HepG2 (cell line): ENCODE measurements at regions not wholly inside any gene's neighbourhood (a gene's known extent, or its start where the extent isn't known, plus 50 kb on each side); places are given as distances from the start of the nearest gene placed in this dataset.

Experiments used
- ATAC-seq: fragments of 200-7000 bp; cut with Tn5 transposase; 3 replicates; pipeline ENCODE4 v1.9.1; 2020; ENCODE audit warnings: mild to moderate bottlenecking, moderate library complexity
- BruUV-seq: library from RNA; stranded (reverse); fragments of 400-500 nt; replicated peaks from 2 replicates; lab custom pipeline; 2021; lab: Mats Ljungman, UMichigan
- CTCF ChIA-PET: fragments of 300-600 bp; formaldehyde crosslinking; extraction: SDS; loops from one replicate; lab custom pipeline; 2021; ENCODE audit warnings: low total read pairs, inconsistent platforms, low intra/inter-chr PET ratio; lab: Yijun Ruan, JAX
- POLR2A ChIA-PET: fragments of 350-600 bp; sonication (Branson Sonifier 250); formaldehyde crosslinking; loops from one replicate; lab custom pipeline; 2020; ENCODE audit warnings: antibody characterized with exemption, inconsistent platforms; lab: Yijun Ruan, JAX
- DNase-seq: peaks from one replicate; pipeline ENCODE4 v3.0.0-alpha.2; 2015; ENCODE audit warnings: low spot score
- FAIRE-seq: peaks from 3 replicates; lab custom pipeline; 2011; peaks lifted over from hg19 to GRCh38; lab: Jason Lieb, UNC
- H2AFZ ChIP-seq: one replicate; pipeline ENCODE4 v1.6.1; 2011; ENCODE audit warnings: low read length, inconsistent platforms
- H3K27ac ChIP-seq: fragments of 300-600 bp; 3 replicates; pipeline ENCODE4 v1.8.0; 2011; ENCODE audit warnings: mixed run types, mild to moderate bottlenecking, mixed read lengths, low read length, inconsistent platforms; ENCODE audit not compliant: insufficient read depth; ENCODE audit errors: extremely low read length
- H3K27me3 ChIP-seq, 2 experiments: fragments of 200-600 bp in 1 of 2; 2 replicates in 1 of 2; 3 replicates in 1 of 2; pipeline versions ENCODE4 v1.6.0 to v1.8.0; 2011; ENCODE audit warnings: low read length in 2 of 2, mild to moderate bottlenecking in 2 of 2, moderate library complexity in 2 of 2, inconsistent platforms in 1 of 2; ENCODE audit not compliant: insufficient read depth in 2 of 2, control insufficient read depth in 1 of 2
- H3K36me3 ChIP-seq, 2 experiments: fragments of 200-600 bp in 1 of 2; replicated peaks in 1 of 2; 2 replicates in 1 of 2; 3 replicates in 1 of 2; pipeline versions ENCODE4 v1.5.1 to v1.8.0; 2011; ENCODE audit warnings: low read length in 2 of 2, inconsistent platforms in 1 of 2; ENCODE audit not compliant: insufficient read depth in 2 of 2, control insufficient read depth in 1 of 2
- H3K4me1 ChIP-seq: 2 replicates; pipeline ENCODE4 v1.5.1; 2012; ENCODE audit warnings: low read length, inconsistent platforms; ENCODE audit not compliant: insufficient read depth
- H3K4me2 ChIP-seq: 2 replicates; pipeline ENCODE4 v1.6.0; 2011; ENCODE audit warnings: low read depth, low read length, inconsistent platforms
- H3K4me3 ChIP-seq, 3 experiments: fragments of 200-600 bp in 1 of 3; sonication (generic), shearing (Covaris generic) in 1 of 3; replicated peaks in 1 of 3; 2 replicates each; pipeline ENCODE4 v1.5.1; 2011 to 2016; ENCODE audit warnings: low read length in 3 of 3, inconsistent platforms in 2 of 3, low read depth in 2 of 3, mild to moderate bottlenecking in 2 of 3, control low read depth in 1 of 3, mixed read lengths in 1 of 3; ENCODE audit not compliant: insufficient read depth in 1 of 3
- H3K79me2 ChIP-seq: one replicate; pipeline ENCODE4 v1.6.1; 2011; ENCODE audit warnings: low read length, inconsistent platforms; ENCODE audit not compliant: insufficient read depth
- H3K9ac ChIP-seq: 2 replicates; pipeline ENCODE4 v1.6.0; 2011; ENCODE audit warnings: mild to moderate bottlenecking, low read depth, low read length, inconsistent platforms; ENCODE audit not compliant: insufficient read depth
- H3K9me3 ChIP-seq: 2 replicates; pipeline ENCODE4 v1.5.1; 2012; ENCODE audit warnings: mild to moderate bottlenecking, low read length
- H4K20me1 ChIP-seq: 2 replicates; pipeline ENCODE4 v1.6.0; 2011; ENCODE audit warnings: inconsistent platforms, mild to moderate bottlenecking, low read length, moderate library complexity; ENCODE audit not compliant: insufficient read depth
- ATF7-NPFF ChIP-seq: sonication (generic); formaldehyde crosslinking; IDR thresholded peaks from 2 replicates; pipeline ENCODE4 v1.8.1; 2023; ENCODE audit warnings: mild to moderate bottlenecking, low read depth, missing genetic modification reagents, moderate library complexity
- CREM ChIP-seq, 2 experiments: sonication (generic) in 1 of 2; formaldehyde crosslinking in 1 of 2; IDR thresholded peaks; 2 replicates each; pipeline versions ENCODE4 v1.4.0 to v1.6.1; 2016 to 2020; ENCODE audit warnings: antibody characterized with exemption in 1 of 2, mild to moderate bottlenecking in 1 of 2, missing genetic modification reagents in 1 of 2
- HOXA3 ChIP-seq: sonication (generic); formaldehyde crosslinking; IDR thresholded peaks from 2 replicates; pipeline ENCODE4 v1.5.0; 2020; ENCODE audit warnings: missing genetic modification reagents
- ISL2 ChIP-seq: sonication (generic); formaldehyde crosslinking; IDR thresholded peaks from 2 replicates; pipeline ENCODE4 v1.5.0; 2020; ENCODE audit warnings: missing genetic modification reagents
- KAT8 ChIP-seq: IDR thresholded peaks from 2 replicates; pipeline ENCODE4 v1.6.1; 2016; ENCODE audit warnings: missing genetic modification reagents, missing compliant biosample characterization
- SAFB2 ChIP-seq: sonication (generic); formaldehyde crosslinking; IDR thresholded peaks from 2 replicates; pipeline ENCODE4 v1.5.1; 2020; ENCODE audit warnings: missing genetic modification reagents, low read depth, mild to moderate bottlenecking, borderline replicate concordance
- SMARCC2 ChIP-seq: fragments of 450-650 bp; IDR thresholded peaks from 2 replicates; pipeline ENCODE4 v1.6.1; 2017; ENCODE audit warnings: antibody characterized with exemption, mild to moderate bottlenecking
- TSC22D2 ChIP-seq: sonication (generic); formaldehyde crosslinking; IDR thresholded peaks from 2 replicates; pipeline ENCODE4 v1.5.1; 2020; ENCODE audit warnings: missing genetic modification reagents, mild to moderate bottlenecking, borderline replicate concordance
- ZKSCAN5 ChIP-seq: sonication (generic); formaldehyde crosslinking; IDR thresholded peaks from 2 replicates; pipeline ENCODE4 v1.5.1; 2020; ENCODE audit warnings: mild to moderate bottlenecking, missing genetic modification reagents
- ZNF225 ChIP-seq: sonication (generic); formaldehyde crosslinking; IDR thresholded peaks from 2 replicates; pipeline ENCODE4 v1.4.0; 2020; ENCODE audit warnings: mild to moderate bottlenecking, missing genetic modification reagents
- ZNF24 ChIP-seq: fragments of 450-650 bp; IDR thresholded peaks from 2 replicates; pipeline ENCODE4 v1.6.1; 2017; ENCODE audit warnings: antibody characterized with exemption, mild to moderate bottlenecking
- ZNF326 ChIP-seq: sonication (generic); formaldehyde crosslinking; IDR thresholded peaks from 2 replicates; pipeline ENCODE4 v1.4.0; 2020; ENCODE audit warnings: missing genetic modification reagents, borderline replicate concordance
- ZNF746 ChIP-seq: sonication (generic); formaldehyde crosslinking; IDR thresholded peaks from 2 replicates; pipeline ENCODE4 v1.8.0; 2022; ENCODE audit warnings: mild to moderate bottlenecking, missing genetic modification reagents
- WGBS: methylation state at CpG from one replicate; pipeline ENCODE4 v1.1.6; 2017; ENCODE audit warnings: low lambda C conversion rate; 5-methylcytosine and 5-hydroxymethylcytosine counted together
- in situ Hi-C: cut with HindIII; loops from 2 replicates; pipeline ENCODE4 v1.10.0; 2017; ENCODE audit warnings: low pct_unique_long_range_greater_than_20kb; ENCODE audit not compliant: extremely low pct_ligation_motif_present
- intact Hi-C: fragments of 100-400 bp; cut with micrococcal nuclease; formaldehyde crosslinking; loops from one replicate; pipeline ENCODE4 v1.10.0; 2022; ENCODE audit not compliant: unreplicated experiment
- TF ChIP-seq, protein P1 (sequence below): sonication (generic); formaldehyde crosslinking; IDR thresholded peaks from 2 replicates; pipeline ENCODE4 v1.4.0; 2020; ENCODE audit warnings: missing genetic modification reagents, borderline replicate concordance
- TF ChIP-seq, protein P2 (sequence below): sonication (generic); formaldehyde crosslinking; IDR thresholded peaks from 2 replicates; pipeline ENCODE4 v1.5.1; 2020; ENCODE audit warnings: missing genetic modification reagents, mild to moderate bottlenecking, borderline replicate concordance
- TF ChIP-seq, protein P3 (sequence below): sonication (generic); formaldehyde crosslinking; IDR thresholded peaks from 2 replicates; pipeline ENCODE4 v1.5.0; 2020; ENCODE audit warnings: missing genetic modification reagents
- TF ChIP-seq, protein P4 (sequence below): sonication (generic); formaldehyde crosslinking; IDR thresholded peaks from 2 replicates; pipeline ENCODE4 v1.9.0; 2022; ENCODE audit warnings: low read depth, missing genetic modification reagents

DNA sequence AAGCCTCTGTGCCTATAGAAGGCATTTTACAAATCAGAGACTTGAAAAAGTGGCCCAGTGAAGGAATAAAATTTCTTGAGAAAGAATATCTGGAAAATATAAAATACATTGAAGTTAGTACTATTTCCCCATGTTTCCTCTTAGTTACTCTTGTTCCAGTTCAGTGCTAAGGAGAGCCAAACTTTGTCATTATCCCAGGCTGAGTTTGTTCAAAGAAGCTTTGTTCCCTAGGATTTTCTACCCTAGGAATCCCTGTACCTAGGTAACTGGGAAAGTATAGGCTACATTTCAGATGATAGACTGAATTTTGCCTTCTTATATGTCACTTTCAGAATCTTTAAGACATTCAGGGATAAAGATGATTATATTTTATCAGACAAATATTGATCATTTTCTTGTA lies 1395.7 kb upstream of the MAP3K7 start (continued):
- TF ChIP-seq, protein P1, sequence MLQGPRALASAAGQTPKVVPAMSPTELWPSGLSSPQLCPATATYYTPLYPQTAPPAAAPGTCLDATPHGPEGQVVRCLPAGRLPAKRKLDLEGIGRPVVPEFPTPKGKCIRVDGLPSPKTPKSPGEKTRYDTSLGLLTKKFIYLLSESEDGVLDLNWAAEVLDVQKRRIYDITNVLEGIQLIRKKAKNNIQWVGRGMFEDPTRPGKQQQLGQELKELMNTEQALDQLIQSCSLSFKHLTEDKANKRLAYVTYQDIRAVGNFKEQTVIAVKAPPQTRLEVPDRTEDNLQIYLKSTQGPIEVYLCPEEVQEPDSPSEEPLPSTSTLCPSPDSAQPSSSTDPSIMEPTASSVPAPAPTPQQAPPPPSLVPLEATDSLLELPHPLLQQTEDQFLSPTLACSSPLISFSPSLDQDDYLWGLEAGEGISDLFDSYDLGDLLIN (CRISPR knock-in tag), result no peak

DNA sequence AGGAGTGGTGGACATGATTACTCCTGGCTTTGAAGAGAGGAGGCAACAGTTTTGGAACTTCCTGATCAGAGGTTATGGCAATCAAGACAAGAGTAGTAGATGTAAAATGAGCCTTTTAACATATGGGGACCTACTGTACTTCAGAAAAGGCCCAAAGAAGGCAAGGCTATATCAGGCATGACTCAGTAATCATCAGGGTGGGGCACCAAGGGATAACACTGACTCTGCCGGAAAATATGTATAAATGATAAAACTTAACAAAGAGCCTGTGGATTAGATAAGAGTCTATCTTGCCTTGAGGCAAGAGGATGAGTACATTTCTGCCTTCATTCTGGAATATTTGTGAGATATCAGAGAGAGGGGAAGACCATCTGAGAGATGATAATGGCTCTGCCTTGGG lies 1389.9 kb upstream of the MAP3K7 start:
- peaks cover 32% of the 10 kb centered on the region for H3K9me3 ChIP-seq
- WGBS, result 32% methylated on average over 1 of the region's 1 CpG
- CTCF ChIA-PET, result no interaction called here
- H3K27ac ChIP-seq, result no peak overlapping the region
- in situ Hi-C loops (no loop called here), intact Hi-C loops (no loop called here)
- ATAC-seq (no peak), DNase-seq (no peak), FAIRE-seq (no peak)
- no peak overlapping the region for H3K4me2 ChIP-seq
- no peaks in the 10 kb centered on the region for H3K27me3 ChIP-seq
- H2AFZ ChIP-seq, result no peak overlapping the region
- H3K4me3 ChIP-seq, result no peak overlapping the region
- no peaks in the 10 kb centered on the region for H3K79me2 ChIP-seq
- BruUV-seq, result no TSS peak
- no peak overlapping the region for H3K9ac ChIP-seq
- no peaks in the 10 kb centered on the region for H4K20me1 ChIP-seq
- H3K36me3 ChIP-seq, result no peaks in the 10 kb centered on the region
- no peak for TF ChIP-seq ISL2 (CRISPR knock-in tag)
- no peak for TF ChIP-seq ZNF746
- TF ChIP-seq, protein P2, sequence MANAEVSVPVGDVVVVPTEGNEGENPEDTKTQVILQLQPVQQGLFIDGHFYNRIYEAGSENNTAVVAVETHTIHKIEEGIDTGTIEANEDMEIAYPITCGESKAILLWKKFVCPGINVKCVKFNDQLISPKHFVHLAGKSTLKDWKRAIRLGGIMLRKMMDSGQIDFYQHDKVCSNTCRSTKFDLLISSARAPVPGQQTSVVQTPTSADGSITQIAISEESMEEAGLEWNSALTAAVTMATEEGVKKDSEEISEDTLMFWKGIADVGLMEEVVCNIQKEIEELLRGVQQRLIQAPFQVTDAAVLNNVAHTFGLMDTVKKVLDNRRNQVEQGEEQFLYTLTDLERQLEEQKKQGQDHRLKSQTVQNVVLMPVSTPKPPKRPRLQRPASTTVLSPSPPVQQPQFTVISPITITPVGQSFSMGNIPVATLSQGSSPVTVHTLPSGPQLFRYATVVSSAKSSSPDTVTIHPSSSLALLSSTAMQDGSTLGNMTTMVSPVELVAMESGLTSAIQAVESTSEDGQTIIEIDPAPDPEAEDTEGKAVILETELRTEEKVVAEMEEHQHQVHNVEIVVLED, result no peak
- TF ChIP-seq ZNF24, result no peak
- TF ChIP-seq SMARCC2, result no peak
- no peak for TF ChIP-seq KAT8
- no peak for TF ChIP-seq ZNF225 (CRISPR knock-in tag)
- TF ChIP-seq ATF7-NPFF, result no peak
- no peak for TF ChIP-seq ZNF326 (CRISPR knock-in tag)
- TF ChIP-seq TSC22D2 (CRISPR knock-in tag), result no peak
- TF ChIP-seq ZKSCAN5, result no peak
- TF ChIP-seq HOXA3, result no peak
- TF ChIP-seq, protein P3, sequence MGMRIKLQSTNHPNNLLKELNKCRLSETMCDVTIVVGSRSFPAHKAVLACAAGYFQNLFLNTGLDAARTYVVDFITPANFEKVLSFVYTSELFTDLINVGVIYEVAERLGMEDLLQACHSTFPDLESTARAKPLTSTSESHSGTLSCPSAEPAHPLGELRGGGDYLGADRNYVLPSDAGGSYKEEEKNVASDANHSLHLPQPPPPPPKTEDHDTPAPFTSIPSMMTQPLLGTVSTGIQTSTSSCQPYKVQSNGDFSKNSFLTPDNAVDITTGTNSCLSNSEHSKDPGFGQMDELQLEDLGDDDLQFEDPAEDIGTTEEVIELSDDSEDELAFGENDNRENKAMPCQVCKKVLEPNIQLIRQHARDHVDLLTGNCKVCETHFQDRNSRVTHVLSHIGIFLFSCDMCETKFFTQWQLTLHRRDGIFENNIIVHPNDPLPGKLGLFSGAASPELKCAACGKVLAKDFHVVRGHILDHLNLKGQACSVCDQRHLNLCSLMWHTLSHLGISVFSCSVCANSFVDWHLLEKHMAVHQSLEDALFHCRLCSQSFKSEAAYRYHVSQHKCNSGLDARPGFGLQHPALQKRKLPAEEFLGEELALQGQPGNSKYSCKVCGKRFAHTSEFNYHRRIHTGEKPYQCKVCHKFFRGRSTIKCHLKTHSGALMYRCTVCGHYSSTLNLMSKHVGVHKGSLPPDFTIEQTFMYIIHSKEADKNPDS, result no peak
- TF ChIP-seq SAFB2 (CRISPR knock-in tag), result no peak
- TF ChIP-seq CREM (IDR thresholded peaks at IDR 0.05), result no peak
- no peak for TF ChIP-seq CREM (CRISPR knock-in tag; IDR thresholded peaks at IDR 0.05)
- TF ChIP-seq, protein P4, sequence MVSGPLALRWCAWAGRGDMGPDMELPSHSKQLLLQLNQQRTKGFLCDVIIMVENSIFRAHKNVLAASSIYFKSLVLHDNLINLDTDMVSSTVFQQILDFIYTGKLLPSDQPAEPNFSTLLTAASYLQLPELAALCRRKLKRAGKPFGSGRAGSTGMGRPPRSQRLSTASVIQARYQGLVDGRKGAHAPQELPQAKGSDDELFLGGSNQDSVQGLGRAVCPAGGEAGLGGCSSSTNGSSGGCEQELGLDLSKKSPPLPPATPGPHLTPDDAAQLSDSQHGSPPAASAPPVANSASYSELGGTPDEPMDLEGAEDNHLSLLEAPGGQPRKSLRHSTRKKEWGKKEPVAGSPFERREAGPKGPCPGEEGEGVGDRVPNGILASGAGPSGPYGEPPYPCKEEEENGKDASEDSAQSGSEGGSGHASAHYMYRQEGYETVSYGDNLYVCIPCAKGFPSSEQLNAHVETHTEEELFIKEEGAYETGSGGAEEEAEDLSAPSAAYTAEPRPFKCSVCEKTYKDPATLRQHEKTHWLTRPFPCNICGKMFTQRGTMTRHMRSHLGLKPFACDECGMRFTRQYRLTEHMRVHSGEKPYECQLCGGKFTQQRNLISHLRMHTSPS (CRISPR knock-in tag), result no peak
- TF ChIP-seq, all 625 proteins: peak for 0
- POLR2A ChIA-PET, result no interaction called here
- no peaks in the 10 kb centered on the region for H3K4me1 ChIP-seq
